ENCODE measurements at regions not wholly inside any gene's neighbourhood (a gene's known extent, or its start where the extent isn't known, plus 50 kb on each side); places are given as distances from the start of the nearest gene placed in this dataset.

GRCh38 chr2:153057743-153058142, 339.3 kb downstream of the ARL6IP6 start:
- TF ChIP-seq CTCF (IDR thresholded peaks at IDR 0.05; ENCODE audit: low read depth, low read length, poor library complexity, severe bottlenecking) (no peak), EZH2phosphoT487 (IDR thresholded peaks at IDR 0.05; ENCODE audit: borderline replicate concordance, low read length) (no peak)
- H3K4me2 ChIP-seq (ENCODE audit: low read length) = no peak overlapping the region
- no peaks in the 10 kb centered on the region for H3K27me3 ChIP-seq (ENCODE audit: control insufficient read depth, low read length)
- H3K4me1 ChIP-seq (ENCODE audit: control insufficient read depth, low read length) = no peaks in the 10 kb centered on the region
- H3K4me3 ChIP-seq (ENCODE audit: low read length) = no peak overlapping the region
- H3K36me3 ChIP-seq (ENCODE audit: control insufficient read depth, low read length) = no peaks in the 10 kb centered on the region
- H3F3A ChIP-seq (ENCODE audit: control insufficient read depth, insufficient read depth) = no peaks in the 10 kb centered on the region
- H3K9me3 ChIP-seq (ENCODE audit: control insufficient read depth, insufficient read depth, low read length) = no peaks in the 10 kb centered on the region
- H4K20me1 ChIP-seq (ENCODE audit: control insufficient read depth, insufficient read depth, low read depth, low read length) = no peaks in the 10 kb centered on the region
- no peak overlapping the region for H3K27ac ChIP-seq (ENCODE audit: low read depth, low read length)
- no peaks in the 10 kb centered on the region for H3K9me2 ChIP-seq (replicated peaks; ENCODE audit: control insufficient read depth, low read length)
- H3K79me2 ChIP-seq (ENCODE audit: control insufficient read depth, low read length) = no peaks in the 10 kb centered on the region

DNA sequence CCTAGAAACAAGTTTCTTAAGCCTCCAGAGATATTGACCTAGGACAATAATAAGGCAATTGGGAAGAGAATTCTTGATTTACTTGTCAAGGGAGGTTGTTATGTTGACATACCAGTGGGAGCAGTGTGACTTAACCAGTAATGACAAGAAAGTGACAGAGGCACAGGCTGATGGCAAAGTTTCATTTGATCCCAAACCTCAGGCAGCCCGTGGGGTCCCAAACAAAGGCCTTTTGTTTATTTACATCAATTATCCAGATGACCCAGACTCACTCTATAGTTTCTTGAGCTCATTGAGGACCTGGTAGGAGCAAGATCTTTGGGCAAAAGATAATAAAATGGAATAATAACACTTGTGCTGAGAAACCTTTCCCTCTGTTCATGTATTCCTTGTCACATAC, 336.8 kb downstream of the ARL6IP6 start:
- no peak for TF ChIP-seq EZH2phosphoT487 (IDR thresholded peaks at IDR 0.05; ENCODE audit: borderline replicate concordance, low read length)
- TF ChIP-seq CTCF (IDR thresholded peaks at IDR 0.05; ENCODE audit: low read depth, low read length, poor library complexity, severe bottlenecking) = no peak
- no peak overlapping the region for H3K27ac ChIP-seq (ENCODE audit: low read depth, low read length)
- H3K79me2 ChIP-seq (ENCODE audit: control insufficient read depth, low read length) = no peaks in the 10 kb centered on the region
- no peaks in the 10 kb centered on the region for H3K27me3 ChIP-seq (ENCODE audit: control insufficient read depth, low read length)
- no peaks in the 10 kb centered on the region for H3K36me3 ChIP-seq (ENCODE audit: control insufficient read depth, low read length)
- H3F3A ChIP-seq (ENCODE audit: control insufficient read depth, insufficient read depth) = no peaks in the 10 kb centered on the region
- H3K9me2 ChIP-seq (replicated peaks; ENCODE audit: control insufficient read depth, low read length) = no peaks in the 10 kb centered on the region
- no peak overlapping the region for H3K4me2 ChIP-seq (ENCODE audit: low read length)
- H3K4me1 ChIP-seq (ENCODE audit: control insufficient read depth, low read length) = no peaks in the 10 kb centered on the region
- H4K20me1 ChIP-seq (ENCODE audit: control insufficient read depth, insufficient read depth, low read depth, low read length) = no peaks in the 10 kb centered on the region
- H3K9me3 ChIP-seq (ENCODE audit: control insufficient read depth, insufficient read depth, low read length) = no peaks in the 10 kb centered on the region
- no peak overlapping the region for H3K4me3 ChIP-seq (ENCODE audit: low read length)

DNA sequence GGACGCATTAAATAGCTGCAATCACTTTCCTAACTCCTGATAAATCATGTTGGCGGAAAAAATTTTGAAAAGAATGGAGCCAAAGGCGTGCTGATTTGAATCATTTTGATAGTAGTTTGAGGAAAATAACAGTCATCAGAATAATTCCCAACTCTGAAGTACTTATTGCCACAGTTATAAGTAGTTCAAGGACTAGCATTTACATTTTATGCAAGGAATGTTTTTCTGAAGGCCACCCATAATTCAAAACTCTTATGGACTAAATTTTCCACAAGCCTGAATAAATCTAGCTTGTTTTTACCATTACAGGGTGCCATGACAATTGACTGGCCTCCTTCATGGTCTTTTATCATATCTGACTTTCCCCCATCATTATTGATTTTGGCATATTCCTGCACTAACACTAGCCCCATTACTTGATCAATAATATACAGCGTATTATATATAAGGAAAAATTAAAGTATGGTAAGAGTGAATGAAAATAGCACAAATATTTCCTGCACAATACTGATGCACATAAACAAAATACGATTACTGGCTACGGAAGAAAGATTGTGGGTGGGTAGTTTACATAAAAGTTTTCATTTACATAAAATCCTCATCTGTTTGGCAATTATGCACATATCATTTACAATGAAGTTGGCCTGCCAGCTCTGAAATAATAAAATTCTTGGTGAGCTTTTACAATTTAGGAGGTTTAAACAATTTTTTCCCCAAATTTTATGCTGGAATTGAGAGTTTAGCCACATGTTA, 334.6 kb downstream of the ARL6IP6 start:
- Histone ChIP-seq H3K27ac (ENCODE audit: low read depth, low read length) (no peak overlapping the region), H4K20me1 (ENCODE audit: control insufficient read depth, insufficient read depth, low read depth, low read length) (no peaks in the 10 kb centered on the region), H3K4me3 (ENCODE audit: low read length) (no peak overlapping the region), H3K9me2 (replicated peaks; ENCODE audit: control insufficient read depth, low read length) (no peaks in the 10 kb centered on the region), H3K4me2 (ENCODE audit: low read length) (no peak overlapping the region), H3F3A (ENCODE audit: control insufficient read depth, insufficient read depth) (no peaks in the 10 kb centered on the region), H3K79me2 (ENCODE audit: control insufficient read depth, low read length) (no peaks in the 10 kb centered on the region), H3K9me3 (ENCODE audit: control insufficient read depth, insufficient read depth, low read length) (no peaks in the 10 kb centered on the region), H3K27me3 (ENCODE audit: control insufficient read depth, low read length) (no peaks in the 10 kb centered on the region), H3K4me1 (ENCODE audit: control insufficient read depth, low read length) (no peaks in the 10 kb centered on the region), H3K36me3 (ENCODE audit: control insufficient read depth, low read length) (no peaks in the 10 kb centered on the region)
- TF ChIP-seq CTCF (IDR thresholded peaks at IDR 0.05; ENCODE audit: low read depth, low read length, poor library complexity, severe bottlenecking) (no peak), EZH2phosphoT487 (IDR thresholded peaks at IDR 0.05; ENCODE audit: borderline replicate concordance, low read length) (no peak)

Measured in DOHH2 (cell line).